ENCODE measurements at regions not wholly inside any gene's neighbourhood (a gene's known extent, or its start where the extent isn't known, plus 50 kb on each side); places are given as distances from the start of the nearest gene placed in this dataset.

DNA sequence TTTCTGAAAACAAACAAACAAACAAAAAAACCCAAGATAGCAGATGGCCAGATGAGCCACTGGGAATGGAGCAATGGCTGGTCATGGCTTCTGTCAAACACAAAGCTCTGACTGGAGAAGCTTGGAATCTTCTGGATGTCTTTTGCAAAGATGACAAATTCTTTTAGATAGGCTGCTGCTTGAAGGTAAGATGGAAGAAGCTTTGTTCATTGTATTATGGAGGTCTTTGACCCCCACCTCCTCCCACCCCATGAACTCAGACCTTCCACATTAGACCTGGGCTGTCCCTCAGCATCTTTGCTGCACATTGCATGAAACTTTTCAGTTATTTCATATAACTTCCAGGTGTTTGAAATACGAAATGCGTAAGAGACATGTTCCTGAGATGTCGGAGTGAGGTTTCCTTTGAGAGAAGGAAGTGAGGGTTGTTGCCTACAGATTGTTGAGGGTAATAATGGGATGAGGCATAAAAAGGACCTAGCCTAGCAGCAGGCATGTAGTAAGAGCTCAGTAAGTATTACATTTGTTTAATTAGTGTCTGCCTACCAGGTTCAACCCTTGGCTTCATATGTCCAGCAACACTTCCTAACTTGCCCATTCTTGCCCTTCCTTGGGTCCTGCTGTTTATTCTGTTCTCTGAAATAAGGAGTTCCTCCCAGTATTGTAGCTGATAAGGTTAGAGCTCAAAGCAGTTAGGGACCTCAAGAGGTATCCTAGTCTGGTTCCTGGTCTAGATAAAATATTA is 51.4 kb upstream of the IER3 start:
- TF ChIP-seq, protein P1, sequence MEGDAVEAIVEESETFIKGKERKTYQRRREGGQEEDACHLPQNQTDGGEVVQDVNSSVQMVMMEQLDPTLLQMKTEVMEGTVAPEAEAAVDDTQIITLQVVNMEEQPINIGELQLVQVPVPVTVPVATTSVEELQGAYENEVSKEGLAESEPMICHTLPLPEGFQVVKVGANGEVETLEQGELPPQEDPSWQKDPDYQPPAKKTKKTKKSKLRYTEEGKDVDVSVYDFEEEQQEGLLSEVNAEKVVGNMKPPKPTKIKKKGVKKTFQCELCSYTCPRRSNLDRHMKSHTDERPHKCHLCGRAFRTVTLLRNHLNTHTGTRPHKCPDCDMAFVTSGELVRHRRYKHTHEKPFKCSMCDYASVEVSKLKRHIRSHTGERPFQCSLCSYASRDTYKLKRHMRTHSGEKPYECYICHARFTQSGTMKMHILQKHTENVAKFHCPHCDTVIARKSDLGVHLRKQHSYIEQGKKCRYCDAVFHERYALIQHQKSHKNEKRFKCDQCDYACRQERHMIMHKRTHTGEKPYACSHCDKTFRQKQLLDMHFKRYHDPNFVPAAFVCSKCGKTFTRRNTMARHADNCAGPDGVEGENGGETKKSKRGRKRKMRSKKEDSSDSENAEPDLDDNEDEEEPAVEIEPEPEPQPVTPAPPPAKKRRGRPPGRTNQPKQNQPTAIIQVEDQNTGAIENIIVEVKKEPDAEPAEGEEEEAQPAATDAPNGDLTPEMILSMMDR (conservative IDR thresholded peaks at IDR 0.05; ENCODE audit: low read length) = no peak
- no peak for TF ChIP-seq EZH2phosphoT487 (IDR thresholded peaks at IDR 0.05; ENCODE audit: borderline replicate concordance)
